IMR-90 (cell line): ENCODE measurements at regions not wholly inside any gene's neighbourhood (a gene's known extent, or its start where the extent isn't known, plus 50 kb on each side); places are given as distances from the start of the nearest gene placed in this dataset.
A peak's percentile ranks its signal among the peaks of the same experiment; 100 is the strongest.

Experiments used
- CEBPB ChIP-seq: IDR thresholded peaks from 2 replicates; pipeline ENCODE4 v1.6.1; 2012; ENCODE audit warnings: low read depth, low read length, improper control_type of control experiment
- MAFK ChIP-seq: IDR thresholded peaks from 2 replicates; pipeline ENCODE4 v1.6.1; 2012; ENCODE audit warnings: low read depth, low read length, improper control_type of control experiment
- MXI1 ChIP-seq: IDR thresholded peaks from 2 replicates; pipeline ENCODE4 v1.6.1; 2012; ENCODE audit warnings: low read depth, mild to moderate bottlenecking, low read length, moderate library complexity, borderline replicate concordance
- POLR2A ChIP-seq: IDR thresholded peaks from 2 replicates; pipeline ENCODE4 v1.6.1; 2012; ENCODE audit warnings: mild to moderate bottlenecking, low read depth, low read length
- RAD21 ChIP-seq: IDR thresholded peaks from 2 replicates; pipeline ENCODE4 v1.6.1; 2012; ENCODE audit warnings: low read length, improper control_type of control experiment
- RFX5 ChIP-seq: IDR thresholded peaks from 2 replicates; pipeline ENCODE4 v1.8.0; 2012; ENCODE audit warnings: low read depth, mild to moderate bottlenecking, low read length, moderate library complexity
- SMC3 ChIP-seq: fragments of 150-350 bp; IDR thresholded peaks from 2 replicates; pipeline ENCODE4 v1.6.1; 2016; ENCODE audit warnings: low read depth, mild to moderate bottlenecking, antibody characterized with exemption, low read length, moderate library complexity
- TF ChIP-seq, protein P1 (sequence below): conservative IDR thresholded peaks from 2 replicates; pipeline ENCODE4 v1.5.1; 2012; ENCODE audit warnings: mild to moderate bottlenecking, low read depth, low read length, improper control_type of control experiment
- TF ChIP-seq, protein P2 (sequence below): fragments of 150-350 bp; IDR thresholded peaks from 2 replicates; pipeline ENCODE4 v1.6.1; 2017; ENCODE audit warnings: mild to moderate bottlenecking, antibody characterized with exemption, low read length, low read depth

DNA sequence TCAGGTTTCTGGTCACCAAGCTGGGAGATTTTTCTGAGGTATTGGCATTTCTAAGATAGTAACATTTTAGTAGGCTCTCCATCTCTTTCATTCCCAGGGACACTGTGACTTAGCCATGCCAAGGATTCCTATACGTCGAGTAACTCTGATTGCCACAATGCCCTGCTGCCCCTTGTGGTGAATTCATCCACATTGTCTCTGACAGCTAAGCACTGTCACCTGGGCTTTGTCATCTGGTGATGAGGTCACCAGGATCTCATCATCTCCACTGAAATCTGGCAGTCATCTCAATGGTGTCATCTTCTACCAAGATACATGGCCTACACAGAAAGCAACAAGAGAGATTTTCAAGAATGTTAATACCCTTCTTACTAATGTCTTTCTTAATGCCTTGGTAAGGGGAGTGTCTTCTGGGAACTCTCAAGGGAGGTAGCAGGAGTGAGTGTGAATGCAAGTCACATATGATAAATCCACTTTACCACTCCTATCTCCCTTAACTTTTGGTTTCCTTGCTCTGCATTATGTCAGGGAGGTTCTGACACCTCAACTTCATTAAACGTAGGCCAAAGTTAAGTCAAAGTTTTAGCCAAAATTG, 246.7 kb downstream of the CD109 start:
- TF ChIP-seq, protein P1, sequence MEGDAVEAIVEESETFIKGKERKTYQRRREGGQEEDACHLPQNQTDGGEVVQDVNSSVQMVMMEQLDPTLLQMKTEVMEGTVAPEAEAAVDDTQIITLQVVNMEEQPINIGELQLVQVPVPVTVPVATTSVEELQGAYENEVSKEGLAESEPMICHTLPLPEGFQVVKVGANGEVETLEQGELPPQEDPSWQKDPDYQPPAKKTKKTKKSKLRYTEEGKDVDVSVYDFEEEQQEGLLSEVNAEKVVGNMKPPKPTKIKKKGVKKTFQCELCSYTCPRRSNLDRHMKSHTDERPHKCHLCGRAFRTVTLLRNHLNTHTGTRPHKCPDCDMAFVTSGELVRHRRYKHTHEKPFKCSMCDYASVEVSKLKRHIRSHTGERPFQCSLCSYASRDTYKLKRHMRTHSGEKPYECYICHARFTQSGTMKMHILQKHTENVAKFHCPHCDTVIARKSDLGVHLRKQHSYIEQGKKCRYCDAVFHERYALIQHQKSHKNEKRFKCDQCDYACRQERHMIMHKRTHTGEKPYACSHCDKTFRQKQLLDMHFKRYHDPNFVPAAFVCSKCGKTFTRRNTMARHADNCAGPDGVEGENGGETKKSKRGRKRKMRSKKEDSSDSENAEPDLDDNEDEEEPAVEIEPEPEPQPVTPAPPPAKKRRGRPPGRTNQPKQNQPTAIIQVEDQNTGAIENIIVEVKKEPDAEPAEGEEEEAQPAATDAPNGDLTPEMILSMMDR: 0 out of 2 replicates have a peak, but pooled peaks have one; percentile 2
- no peak for TF ChIP-seq RFX5
- peak; percentile 54 for TF ChIP-seq CEBPB
- TF ChIP-seq MAFK: no peak
- no peak for TF ChIP-seq POLR2A
- no peak for TF ChIP-seq SMC3
- TF ChIP-seq, protein P2, sequence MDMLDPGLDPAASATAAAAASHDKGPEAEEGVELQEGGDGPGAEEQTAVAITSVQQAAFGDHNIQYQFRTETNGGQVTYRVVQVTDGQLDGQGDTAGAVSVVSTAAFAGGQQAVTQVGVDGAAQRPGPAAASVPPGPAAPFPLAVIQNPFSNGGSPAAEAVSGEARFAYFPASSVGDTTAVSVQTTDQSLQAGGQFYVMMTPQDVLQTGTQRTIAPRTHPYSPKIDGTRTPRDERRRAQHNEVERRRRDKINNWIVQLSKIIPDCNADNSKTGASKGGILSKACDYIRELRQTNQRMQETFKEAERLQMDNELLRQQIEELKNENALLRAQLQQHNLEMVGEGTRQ: no peak
- TF ChIP-seq MXI1: no peak
- no peak for TF ChIP-seq RAD21
